ENCODE measurements at regions not wholly inside any gene's neighbourhood (a gene's known extent, or its start where the extent isn't known, plus 50 kb on each side); places are given as distances from the start of the nearest gene placed in this dataset.

DNA sequence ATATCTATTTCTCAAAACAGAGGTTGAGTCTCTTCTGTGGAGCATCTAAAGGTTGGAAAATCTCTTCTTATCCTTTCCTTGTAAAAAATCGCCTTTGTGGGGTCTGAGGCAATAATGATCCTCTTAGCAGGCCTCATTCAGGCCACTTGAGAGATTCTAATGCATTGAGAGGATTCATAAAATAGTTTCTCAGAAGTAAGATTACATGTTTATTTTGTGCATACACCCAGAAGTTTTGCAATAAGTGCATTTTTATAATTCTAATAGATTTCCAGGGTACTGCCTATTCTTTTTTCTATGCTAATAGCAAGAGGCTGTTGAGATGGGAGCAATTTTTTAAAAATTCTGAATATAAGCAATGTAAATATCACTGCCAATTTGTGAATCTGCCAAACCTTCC lies 342.2 kb upstream of the KLF12 start (continued):
- TF ChIP-seq, protein P1, sequence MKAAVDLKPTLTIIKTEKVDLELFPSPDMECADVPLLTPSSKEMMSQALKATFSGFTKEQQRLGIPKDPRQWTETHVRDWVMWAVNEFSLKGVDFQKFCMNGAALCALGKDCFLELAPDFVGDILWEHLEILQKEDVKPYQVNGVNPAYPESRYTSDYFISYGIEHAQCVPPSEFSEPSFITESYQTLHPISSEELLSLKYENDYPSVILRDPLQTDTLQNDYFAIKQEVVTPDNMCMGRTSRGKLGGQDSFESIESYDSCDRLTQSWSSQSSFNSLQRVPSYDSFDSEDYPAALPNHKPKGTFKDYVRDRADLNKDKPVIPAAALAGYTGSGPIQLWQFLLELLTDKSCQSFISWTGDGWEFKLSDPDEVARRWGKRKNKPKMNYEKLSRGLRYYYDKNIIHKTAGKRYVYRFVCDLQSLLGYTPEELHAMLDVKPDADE (IDR thresholded peaks at IDR 0.05), result no peak
- TF ChIP-seq STAT1 (IDR thresholded peaks at IDR 0.05; ENCODE audit: unreplicated experiment) (no peak), ZNF331 (CRISPR knock-in tag; IDR thresholded peaks at IDR 0.05; ENCODE audit: low read depth) (no peak), JUNB (IDR thresholded peaks at IDR 0.05; ENCODE audit: unreplicated experiment) (no peak)
- TF ChIP-seq, protein P2, sequence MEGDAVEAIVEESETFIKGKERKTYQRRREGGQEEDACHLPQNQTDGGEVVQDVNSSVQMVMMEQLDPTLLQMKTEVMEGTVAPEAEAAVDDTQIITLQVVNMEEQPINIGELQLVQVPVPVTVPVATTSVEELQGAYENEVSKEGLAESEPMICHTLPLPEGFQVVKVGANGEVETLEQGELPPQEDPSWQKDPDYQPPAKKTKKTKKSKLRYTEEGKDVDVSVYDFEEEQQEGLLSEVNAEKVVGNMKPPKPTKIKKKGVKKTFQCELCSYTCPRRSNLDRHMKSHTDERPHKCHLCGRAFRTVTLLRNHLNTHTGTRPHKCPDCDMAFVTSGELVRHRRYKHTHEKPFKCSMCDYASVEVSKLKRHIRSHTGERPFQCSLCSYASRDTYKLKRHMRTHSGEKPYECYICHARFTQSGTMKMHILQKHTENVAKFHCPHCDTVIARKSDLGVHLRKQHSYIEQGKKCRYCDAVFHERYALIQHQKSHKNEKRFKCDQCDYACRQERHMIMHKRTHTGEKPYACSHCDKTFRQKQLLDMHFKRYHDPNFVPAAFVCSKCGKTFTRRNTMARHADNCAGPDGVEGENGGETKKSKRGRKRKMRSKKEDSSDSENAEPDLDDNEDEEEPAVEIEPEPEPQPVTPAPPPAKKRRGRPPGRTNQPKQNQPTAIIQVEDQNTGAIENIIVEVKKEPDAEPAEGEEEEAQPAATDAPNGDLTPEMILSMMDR (conservative IDR thresholded peaks at IDR 0.05; ENCODE audit: low read depth in 2 of 2), result no peak
- TF ChIP-seq, protein P3, sequence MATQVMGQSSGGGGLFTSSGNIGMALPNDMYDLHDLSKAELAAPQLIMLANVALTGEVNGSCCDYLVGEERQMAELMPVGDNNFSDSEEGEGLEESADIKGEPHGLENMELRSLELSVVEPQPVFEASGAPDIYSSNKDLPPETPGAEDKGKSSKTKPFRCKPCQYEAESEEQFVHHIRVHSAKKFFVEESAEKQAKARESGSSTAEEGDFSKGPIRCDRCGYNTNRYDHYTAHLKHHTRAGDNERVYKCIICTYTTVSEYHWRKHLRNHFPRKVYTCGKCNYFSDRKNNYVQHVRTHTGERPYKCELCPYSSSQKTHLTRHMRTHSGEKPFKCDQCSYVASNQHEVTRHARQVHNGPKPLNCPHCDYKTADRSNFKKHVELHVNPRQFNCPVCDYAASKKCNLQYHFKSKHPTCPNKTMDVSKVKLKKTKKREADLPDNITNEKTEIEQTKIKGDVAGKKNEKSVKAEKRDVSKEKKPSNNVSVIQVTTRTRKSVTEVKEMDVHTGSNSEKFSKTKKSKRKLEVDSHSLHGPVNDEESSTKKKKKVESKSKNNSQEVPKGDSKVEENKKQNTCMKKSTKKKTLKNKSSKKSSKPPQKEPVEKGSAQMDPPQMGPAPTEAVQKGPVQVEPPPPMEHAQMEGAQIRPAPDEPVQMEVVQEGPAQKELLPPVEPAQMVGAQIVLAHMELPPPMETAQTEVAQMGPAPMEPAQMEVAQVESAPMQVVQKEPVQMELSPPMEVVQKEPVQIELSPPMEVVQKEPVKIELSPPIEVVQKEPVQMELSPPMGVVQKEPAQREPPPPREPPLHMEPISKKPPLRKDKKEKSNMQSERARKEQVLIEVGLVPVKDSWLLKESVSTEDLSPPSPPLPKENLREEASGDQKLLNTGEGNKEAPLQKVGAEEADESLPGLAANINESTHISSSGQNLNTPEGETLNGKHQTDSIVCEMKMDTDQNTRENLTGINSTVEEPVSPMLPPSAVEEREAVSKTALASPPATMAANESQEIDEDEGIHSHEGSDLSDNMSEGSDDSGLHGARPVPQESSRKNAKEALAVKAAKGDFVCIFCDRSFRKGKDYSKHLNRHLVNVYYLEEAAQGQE (IDR thresholded peaks at IDR 0.05; ENCODE audit: unreplicated experiment), result no peak

DNA sequence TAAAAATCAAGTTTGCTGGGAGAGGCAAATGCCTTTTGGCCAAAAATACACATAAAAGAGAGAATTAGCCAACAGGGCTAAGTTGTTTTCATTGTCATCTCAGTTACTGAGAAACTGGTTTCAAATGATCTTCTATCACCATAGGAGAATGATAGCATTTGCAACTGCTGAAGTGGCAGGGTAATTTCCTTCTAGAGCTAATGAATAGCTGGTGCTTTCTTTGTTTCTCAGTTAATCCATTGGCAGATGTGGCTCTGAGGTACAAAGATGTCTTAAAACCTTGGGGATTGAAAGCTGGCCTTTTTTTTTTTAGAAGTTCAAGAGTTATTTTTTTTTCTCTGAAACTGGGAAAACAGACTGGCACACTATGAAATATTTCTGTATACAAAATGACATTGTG lies 332.7 kb upstream of the KLF12 start:
- no peaks in the 10 kb centered on the region for H3K36me3 Mint-ChIP-seq (ENCODE audit: low read depth)
- TF ChIP-seq ZNF114 (CRISPR knock-in tag; IDR thresholded peaks at IDR 0.05), result no peak
- no peak for TF ChIP-seq POLR2AphosphoS5 (IDR thresholded peaks at IDR 0.05; ENCODE audit: low read depth)
- TF ChIP-seq EZH2phosphoT487 (IDR thresholded peaks at IDR 0.05; ENCODE audit: unreplicated experiment), result no peak
- TF ChIP-seq JUNB (IDR thresholded peaks at IDR 0.05; ENCODE audit: unreplicated experiment), result no peak
- TF ChIP-seq STAT1 (IDR thresholded peaks at IDR 0.05; ENCODE audit: unreplicated experiment), result no peak
- no peak for TF ChIP-seq ZNF331 (CRISPR knock-in tag; IDR thresholded peaks at IDR 0.05; ENCODE audit: low read depth)
- no peak for TF ChIP-seq EZH2 (IDR thresholded peaks at IDR 0.05; ENCODE audit: low read depth, unreplicated experiment)
- TF ChIP-seq NANOG (IDR thresholded peaks at IDR 0.05; ENCODE audit: borderline replicate concordance), result no peak
- H3K27ac Mint-ChIP-seq, result no peak overlapping the region
- peaks cover 12% of the 10 kb centered on the region; the same call in 1 of the 2 replicates for H3K4me1 ChIP-seq (ENCODE audit: insufficient read depth)
- peaks cover 21% of the 10 kb centered on the region for H3K4me1 Mint-ChIP-seq
- no peaks in the 10 kb centered on the region for H3K9me3 Mint-ChIP-seq
- DNase-seq (ENCODE audit: low spot score) (no peak), ATAC-seq (no peak)
- H3K4me2 ChIP-seq, result no peak overlapping the region
- H3K27me3 ChIP-seq (ENCODE audit: insufficient read depth), result no peaks in the 10 kb centered on the region
- H3K4me3 Mint-ChIP-seq, result no peak overlapping the region
- no peaks in the 10 kb centered on the region for H3K36me3 ChIP-seq (ENCODE audit: insufficient read depth)
- H3K9me2 ChIP-seq (ENCODE audit: insufficient read depth), result 0 out of 2 replicates have a peak, but pooled peaks cover 4% of the 10 kb centered on the region
- no peaks in the 10 kb centered on the region for H4K20me1 ChIP-seq (replicated peaks; ENCODE audit: insufficient read depth)
- H3K4me3 ChIP-seq, result no peak overlapping the region
- H2AFZ ChIP-seq, result no peak overlapping the region
- no peaks in the 10 kb centered on the region for H3K79me2 ChIP-seq (replicated peaks; ENCODE audit: insufficient read depth)
- H3K27me3 Mint-ChIP-seq (ENCODE audit: insufficient read depth, low read depth, poor library complexity), result no peaks in the 10 kb centered on the region
- no peak overlapping the region for H3K27ac ChIP-seq (ENCODE audit: low read depth)
- H3F3A ChIP-seq (replicated peaks; ENCODE audit: low read depth), result no peaks in the 10 kb centered on the region
